ENCODE measurements at regions not wholly inside any gene's neighbourhood (a gene's known extent, or its start where the extent isn't known, plus 50 kb on each side); places are given as distances from the start of the nearest gene placed in this dataset.

- H3K9me3 ChIP-seq: no peaks in the 10 kb centered on the region
- H3K4me3 ChIP-seq: no peak overlapping the region
- no peaks in the 10 kb centered on the region for H3K27me3 ChIP-seq (replicated peaks; ENCODE audit: insufficient read depth)
- H3K27ac ChIP-seq: peak overlapping the region; percentile 42 to 62
- TF ChIP-seq CTCF (IDR thresholded peaks at IDR 0.05): no peak
- ATAC-seq (ENCODE audit: insufficient number of reproducible peaks, low FRiP score, low read depth) (no peak), DNase-seq (ENCODE audit: low spot score) (no peak)
- H3K36me3 ChIP-seq: no peaks in the 10 kb centered on the region
- H3K4me1 ChIP-seq (ENCODE audit: control insufficient read depth in 1 of 2, low read depth in 2 of 2): peaks cover 0 to 17% of the 10 kb centered on the region in 2 donors
Observed at GRCh38 chr1:223052462-223052861, 90.6 kb downstream of the TLR5 start.

- DNase-seq (ENCODE audit: low spot score): no peak
- no peak for TF ChIP-seq CTCF (IDR thresholded peaks at IDR 0.05)
- Histone ChIP-seq H3K4me1 (ENCODE audit: control insufficient read depth in 1 of 2, low read depth in 2 of 2) (peaks cover 0 to 17% of the 10 kb centered on the region in 2 donors), H3K36me3 (no peaks in the 10 kb centered on the region), H3K27ac (peak overlapping the region; percentile 42 to 62), H3K27me3 (replicated peaks; ENCODE audit: insufficient read depth) (no peaks in the 10 kb centered on the region), H3K4me3 (no peak overlapping the region), H3K9me3 (no peaks in the 10 kb centered on the region)
- ATAC-seq (ENCODE audit: insufficient number of reproducible peaks, low FRiP score, low read depth): no peak
Observed at GRCh38 chr1:223052931-223053330, 90.1 kb downstream of the TLR5 start.

- ATAC-seq (ENCODE audit: insufficient number of reproducible peaks, low FRiP score, low read depth) (no peak), DNase-seq (ENCODE audit: low spot score) (no peak)
- H3K27ac ChIP-seq: no peak overlapping the region
- no peaks in the 10 kb centered on the region for H3K36me3 ChIP-seq
- no peaks in the 10 kb centered on the region for H3K9me3 ChIP-seq
- peaks cover 0 to 10% of the 10 kb centered on the region in 2 donors for H3K4me1 ChIP-seq (ENCODE audit: control insufficient read depth in 1 of 2, low read depth in 2 of 2)
- no peaks in the 10 kb centered on the region for H3K27me3 ChIP-seq (replicated peaks; ENCODE audit: insufficient read depth)
- no peak overlapping the region for H3K4me3 ChIP-seq
- TF ChIP-seq CTCF (IDR thresholded peaks at IDR 0.05): no peak
Observed at GRCh38 chr1:223056802-223057201, 86.2 kb downstream of the TLR5 start.

GRCh38 chr1:223057569-223058093 is 85.4 kb downstream of the TLR5 start:
- Histone ChIP-seq H3K9me3 (no peaks in the 10 kb centered on the region), H3K4me1 (ENCODE audit: control insufficient read depth in 1 of 2, low read depth in 2 of 2) (peaks cover 0 to 2% of the 10 kb centered on the region in 2 donors), H3K27ac (no peak overlapping the region), H3K36me3 (no peaks in the 10 kb centered on the region), H3K4me3 (no peak overlapping the region), H3K27me3 (replicated peaks; ENCODE audit: insufficient read depth) (no peaks in the 10 kb centered on the region)
- ATAC-seq (ENCODE audit: insufficient number of reproducible peaks, low FRiP score, low read depth) (no peak), DNase-seq (ENCODE audit: low spot score) (no peak)
- no peak for TF ChIP-seq CTCF (IDR thresholded peaks at IDR 0.05)
